C4-2B (cell line): ENCODE measurements at regions not wholly inside any gene's neighbourhood (a gene's known extent, or its start where the extent isn't known, plus 50 kb on each side); places are given as distances from the start of the nearest gene placed in this dataset.

Source experiments
- ZFX ChIP-seq: fragments of 450-650 bp; IDR thresholded peaks from 2 replicates; pipeline ENCODE4 v1.6.1; 2017
- TF ChIP-seq, protein P1 (sequence below): fragments of 450-650 bp; conservative IDR thresholded peaks from 2 replicates; pipeline ENCODE4 v1.5.1; 2017; ENCODE audit warnings: mild to moderate bottlenecking

DNA sequence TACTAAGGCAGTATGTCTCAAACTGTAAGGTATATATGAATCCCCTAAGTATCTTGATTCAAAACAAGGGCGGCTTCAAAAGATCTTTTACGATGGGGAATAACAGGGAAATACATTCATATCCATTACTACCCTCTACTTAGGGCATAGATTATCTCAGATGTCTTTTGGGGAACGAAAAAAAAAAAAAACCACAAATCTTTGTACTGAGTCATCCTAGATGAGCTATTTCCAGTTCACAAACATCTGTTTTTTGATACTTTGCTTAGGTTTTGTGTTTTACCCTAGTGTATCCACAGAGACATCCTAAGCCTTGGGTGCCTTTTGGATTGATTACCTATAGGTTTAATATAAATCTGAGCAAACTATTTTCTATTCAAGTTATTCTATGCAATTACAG is 457.2 kb downstream of the NLGN4X start:
- TF ChIP-seq, protein P1, sequence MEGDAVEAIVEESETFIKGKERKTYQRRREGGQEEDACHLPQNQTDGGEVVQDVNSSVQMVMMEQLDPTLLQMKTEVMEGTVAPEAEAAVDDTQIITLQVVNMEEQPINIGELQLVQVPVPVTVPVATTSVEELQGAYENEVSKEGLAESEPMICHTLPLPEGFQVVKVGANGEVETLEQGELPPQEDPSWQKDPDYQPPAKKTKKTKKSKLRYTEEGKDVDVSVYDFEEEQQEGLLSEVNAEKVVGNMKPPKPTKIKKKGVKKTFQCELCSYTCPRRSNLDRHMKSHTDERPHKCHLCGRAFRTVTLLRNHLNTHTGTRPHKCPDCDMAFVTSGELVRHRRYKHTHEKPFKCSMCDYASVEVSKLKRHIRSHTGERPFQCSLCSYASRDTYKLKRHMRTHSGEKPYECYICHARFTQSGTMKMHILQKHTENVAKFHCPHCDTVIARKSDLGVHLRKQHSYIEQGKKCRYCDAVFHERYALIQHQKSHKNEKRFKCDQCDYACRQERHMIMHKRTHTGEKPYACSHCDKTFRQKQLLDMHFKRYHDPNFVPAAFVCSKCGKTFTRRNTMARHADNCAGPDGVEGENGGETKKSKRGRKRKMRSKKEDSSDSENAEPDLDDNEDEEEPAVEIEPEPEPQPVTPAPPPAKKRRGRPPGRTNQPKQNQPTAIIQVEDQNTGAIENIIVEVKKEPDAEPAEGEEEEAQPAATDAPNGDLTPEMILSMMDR, result no peak
- no peak for TF ChIP-seq ZFX
